HG03159 (cell line): ENCODE measurements at regions not wholly inside any gene's neighbourhood (a gene's known extent, or its start where the extent isn't known, plus 50 kb on each side); places are given as distances from the start of the nearest gene placed in this dataset.

Experiments
- ATAC-seq: cut with Tn5 transposase; IDR thresholded peaks from one replicate; pipeline ENCODE4 v1.9.1; 2021; ENCODE audit warnings: mild to moderate bottlenecking, moderate library complexity; ENCODE audit not compliant: unreplicated experiment

- no peak for ATAC-seq
Measured at GRCh38 chr19:31908496-31909225, 436.7 kb upstream of the ZNF507 start.

DNA sequence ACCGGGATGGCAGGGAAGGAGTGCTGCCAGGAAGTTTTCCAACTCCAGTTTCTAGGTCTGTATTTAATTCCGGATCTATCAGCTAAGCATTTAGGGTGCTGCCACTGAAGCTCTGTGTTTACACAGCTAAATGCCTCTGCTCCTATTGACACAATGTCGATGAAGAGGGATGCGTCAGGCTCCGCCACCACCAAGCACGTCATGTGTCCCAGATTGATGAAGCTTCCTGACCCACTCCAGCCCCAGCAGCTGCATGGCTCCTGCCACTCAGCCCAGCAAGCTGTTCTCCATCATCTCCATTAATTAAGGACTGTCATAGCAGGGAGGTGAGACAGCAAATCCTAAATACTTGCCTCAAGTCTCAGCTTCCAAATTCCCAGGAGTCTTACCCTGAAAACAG lies 435.2 kb upstream of the ZNF507 start:
- no peak for ATAC-seq

DNA sequence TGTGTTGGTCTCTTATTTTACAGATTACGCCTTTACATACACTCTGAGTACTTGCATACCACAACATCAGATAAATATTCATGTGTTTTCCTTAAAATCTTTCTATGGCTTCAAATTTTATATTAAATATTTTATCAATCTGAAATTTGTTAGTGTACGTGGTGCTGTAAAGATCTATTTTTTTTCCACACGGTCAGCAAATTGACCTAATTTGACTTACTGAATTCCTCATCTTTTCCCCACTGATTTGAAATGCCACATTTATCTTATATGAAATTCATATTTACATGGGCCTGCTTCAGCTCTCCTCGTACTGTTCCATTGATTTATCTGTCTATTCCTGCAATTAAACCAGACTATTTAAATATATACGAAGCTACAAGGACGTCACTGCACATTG lies 433.8 kb upstream of the ZNF507 start:
- ATAC-seq: no peak

- no peak for ATAC-seq
Measured at GRCh38 chr19:31913103-31913661, 432.2 kb upstream of the ZNF507 start.

- ATAC-seq: no peak
Measured at GRCh38 chr19:31930401-31930800, 415.0 kb upstream of the ZNF507 start.

GRCh38 chr19:31937983-31938382 lies 407.4 kb upstream of the ZNF507 start:
- ATAC-seq: no peak

DNA sequence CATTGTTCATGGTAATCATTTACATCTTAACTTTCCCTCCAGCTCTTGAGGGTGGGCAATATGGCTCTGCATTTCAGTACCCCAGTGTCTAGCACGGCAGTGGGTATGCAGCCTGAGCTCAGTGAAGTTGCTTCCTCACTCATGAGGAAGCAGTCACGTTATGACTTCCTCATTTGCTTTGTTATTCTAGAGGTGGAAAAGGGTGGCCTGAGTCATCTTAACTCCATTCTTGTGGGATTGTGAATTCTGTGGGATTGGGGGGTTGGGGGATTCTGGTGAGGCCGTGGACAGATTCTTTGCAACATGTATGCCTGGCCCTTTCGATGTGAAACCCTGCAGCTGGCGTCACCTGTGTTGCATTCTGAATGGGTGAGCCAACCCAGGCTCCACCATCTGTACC lies 406.7 kb upstream of the ZNF507 start:
- no peak for ATAC-seq

- no peak for ATAC-seq
Measured at GRCh38 chr19:31940396-31940795, 405.0 kb upstream of the ZNF507 start.

GRCh38 chr19:31943191-31943661 lies 402.2 kb upstream of the ZNF507 start:
- ATAC-seq: no peak

DNA sequence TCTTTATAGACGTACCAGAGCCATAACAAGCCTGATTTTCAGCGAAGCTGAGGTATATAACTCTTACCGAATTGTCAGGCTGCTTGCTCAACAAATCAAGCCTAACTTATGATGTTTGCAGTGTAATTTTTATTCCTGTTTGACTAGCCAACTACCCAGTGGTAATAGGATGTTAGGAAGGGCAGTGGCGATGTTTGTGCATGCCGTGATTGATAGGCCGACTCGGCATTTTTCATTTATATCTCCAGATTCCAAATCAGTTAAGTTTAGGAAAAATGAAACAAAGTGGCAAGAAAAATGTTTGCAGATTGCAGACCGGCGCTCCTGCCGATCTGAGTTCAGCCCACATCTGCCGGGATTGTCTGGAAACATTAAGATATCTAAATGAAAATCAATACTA lies 401.6 kb upstream of the ZNF507 start:
- no peak for ATAC-seq

- ATAC-seq: no peak
Measured at GRCh38 chr19:31944326-31944725, 401.1 kb upstream of the ZNF507 start.

- ATAC-seq: no peak
Measured at GRCh38 chr19:31946491-31946890, 398.9 kb upstream of the ZNF507 start.

DNA sequence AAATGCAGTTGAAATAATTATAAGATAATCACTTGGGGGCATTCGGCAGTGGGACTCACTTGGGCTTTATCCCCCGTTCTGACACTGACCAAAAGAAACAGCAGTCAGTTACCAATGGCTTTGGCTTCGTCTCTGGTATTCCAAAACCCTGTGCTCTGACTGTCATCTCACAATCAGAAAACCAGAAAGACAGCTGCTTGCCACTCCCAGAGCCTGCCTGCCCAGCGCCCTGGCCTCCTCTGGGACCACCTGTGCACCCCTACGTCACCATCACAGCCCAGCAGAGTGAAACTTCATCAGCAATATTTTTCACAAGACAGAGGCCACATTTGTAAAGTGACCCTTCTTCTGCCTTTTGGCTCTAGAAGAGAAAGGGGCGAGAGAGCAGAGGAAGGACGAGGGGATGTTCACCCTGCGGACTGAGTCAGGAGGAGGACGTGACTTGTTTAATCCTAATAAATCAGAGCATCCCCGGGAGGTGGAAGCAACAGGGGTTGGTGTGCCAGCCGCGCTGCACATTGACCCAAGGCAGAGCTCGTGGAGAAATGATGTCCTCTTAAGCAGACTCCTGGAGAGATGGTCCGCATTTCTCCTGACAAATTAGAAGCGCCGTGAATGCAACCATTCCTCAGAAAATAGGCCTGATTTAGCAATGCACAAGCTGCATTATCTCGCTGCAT lies 397.8 kb upstream of the ZNF507 start:
- ATAC-seq: no peak

- ATAC-seq: no peak
Measured at GRCh38 chr19:31952693-31953092, 392.7 kb upstream of the ZNF507 start.

- ATAC-seq: no peak
Measured at GRCh38 chr19:31955061-31955460, 390.3 kb upstream of the ZNF507 start.

- no peak for ATAC-seq
Measured at GRCh38 chr19:31955884-31956283, 389.5 kb upstream of the ZNF507 start.

DNA sequence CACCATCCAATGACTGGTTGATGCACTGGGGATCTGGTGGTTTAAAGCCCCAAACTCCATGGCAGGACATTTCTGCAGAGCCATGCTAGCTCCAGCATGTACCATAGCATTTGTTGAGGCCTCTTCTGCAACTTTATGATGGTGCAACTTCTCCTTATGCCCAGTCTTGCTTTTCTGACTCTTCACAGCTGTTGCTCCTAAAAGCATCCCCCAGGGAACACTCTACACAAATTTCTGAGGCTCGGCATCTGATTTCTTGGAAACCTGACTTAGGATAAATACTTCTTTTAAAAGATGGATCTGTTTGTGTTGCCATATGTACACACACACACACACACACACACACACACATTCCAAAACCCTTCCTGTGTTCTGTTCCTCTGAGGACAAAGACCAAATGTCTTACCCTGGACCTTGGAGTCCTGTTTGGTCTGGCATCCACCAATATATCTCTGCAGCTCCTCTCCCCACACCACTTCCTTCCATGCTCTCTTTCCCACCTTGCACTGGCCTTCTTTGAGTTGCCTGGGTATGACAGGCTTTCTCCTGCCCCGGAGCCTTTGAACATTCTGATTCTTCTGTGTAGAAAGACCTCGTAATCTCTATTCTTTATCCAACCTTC lies 388.5 kb upstream of the ZNF507 start:
- no peak for ATAC-seq

GRCh38 chr19:31957711-31958110 lies 387.7 kb upstream of the ZNF507 start:
- no peak for ATAC-seq

DNA sequence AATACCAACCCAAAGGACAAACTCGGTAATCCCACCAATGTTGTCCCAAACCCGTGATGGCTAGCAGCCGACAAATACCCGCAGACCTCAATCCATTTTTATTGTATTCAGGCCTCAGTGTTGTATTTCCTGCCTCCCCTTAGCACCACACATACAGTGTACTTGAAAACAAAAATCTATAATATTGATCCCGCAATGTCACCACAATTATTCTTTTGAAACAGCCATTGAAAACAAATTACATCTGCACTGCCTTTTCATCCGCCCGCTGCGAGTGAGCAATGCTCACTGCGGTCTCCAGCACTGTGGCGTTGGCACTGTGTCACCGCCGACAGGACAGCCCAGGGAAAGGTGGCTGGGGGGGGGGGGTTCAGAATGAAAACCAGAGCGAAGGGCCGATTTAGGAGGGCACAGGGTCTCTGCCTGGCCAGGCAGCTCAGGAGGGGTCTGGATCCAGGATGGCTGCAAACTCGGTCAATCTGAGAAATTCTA lies 385.8 kb upstream of the ZNF507 start:
- ATAC-seq: no peak

DNA sequence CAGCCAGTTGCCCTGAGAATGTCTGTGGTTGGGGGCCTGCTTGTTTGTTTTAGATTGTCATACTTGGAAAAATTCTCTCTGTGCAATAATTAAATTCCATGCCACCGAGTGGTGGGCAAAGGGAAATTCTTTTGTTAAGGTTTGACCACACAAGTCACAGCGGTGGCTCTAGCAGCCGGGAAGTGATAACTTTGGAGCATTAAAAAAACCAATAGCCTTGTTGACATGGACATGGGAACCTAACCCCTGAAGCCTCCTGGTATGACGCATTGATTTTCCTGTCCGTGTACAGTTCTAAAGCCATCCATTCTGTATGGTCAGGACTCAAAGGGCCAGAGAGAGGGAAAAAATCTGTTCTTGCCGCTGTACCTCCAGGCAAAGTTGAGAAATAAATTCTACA lies 384.9 kb upstream of the ZNF507 start:
- no peak for ATAC-seq

DNA sequence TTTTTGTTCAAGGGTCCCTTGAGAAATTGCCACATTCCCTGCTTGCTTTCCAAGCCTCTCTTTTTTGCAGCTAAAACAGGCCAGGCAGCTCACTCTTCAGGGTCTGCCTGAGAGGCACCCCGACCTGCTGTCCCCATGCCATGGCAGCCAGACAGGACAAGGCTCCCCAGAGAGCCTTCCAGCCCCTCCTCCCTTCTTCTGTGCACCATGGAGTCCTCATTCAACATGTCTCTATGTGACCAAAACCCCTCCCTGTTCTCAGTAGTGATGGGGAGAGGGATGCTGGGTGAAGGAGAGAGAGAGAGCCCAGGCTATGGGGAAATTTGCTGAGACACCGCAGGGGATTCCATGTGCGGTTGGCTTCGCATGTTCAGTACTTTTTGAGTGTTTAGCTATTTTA lies 384.2 kb upstream of the ZNF507 start:
- no peak for ATAC-seq

DNA sequence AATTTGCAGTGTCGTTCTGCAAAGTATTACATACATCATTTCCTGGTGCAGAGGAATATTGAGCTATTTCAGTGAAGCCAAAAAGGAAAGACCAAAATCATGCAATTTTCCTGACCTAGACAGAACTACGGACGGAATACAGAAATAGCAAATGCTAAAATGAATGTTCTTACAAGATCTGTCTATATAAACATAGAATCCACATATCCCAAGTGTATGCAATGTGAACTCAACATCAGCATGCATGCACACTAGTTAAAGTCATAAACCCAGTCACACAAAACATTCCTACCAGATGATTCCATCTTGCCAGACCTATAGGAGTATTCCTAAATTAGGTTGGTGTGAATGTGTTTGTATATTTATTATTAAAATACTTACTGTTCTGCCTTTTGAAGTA lies 383.7 kb upstream of the ZNF507 start:
- ATAC-seq: no peak
